ENCODE measurements at regions not wholly inside any gene's neighbourhood (a gene's known extent, or its start where the extent isn't known, plus 50 kb on each side); places are given as distances from the start of the nearest gene placed in this dataset.

- no peak overlapping the region for H3K27ac ChIP-seq
- H3K4me3 ChIP-seq, result no peak overlapping the region
- no peak for FAIRE-seq
Measured at GRCh38 chr4:148965080-148965479, 522.9 kb upstream of the NR3C2 start.

GRCh38 chr4:148964456-148964855 lies 522.2 kb upstream of the NR3C2 start:
- no peak for FAIRE-seq
- Histone ChIP-seq H3K9me3 (no peaks in the 10 kb centered on the region), H3K27ac (no peak overlapping the region), H3K36me3 (no peaks in the 10 kb centered on the region), H3K27me3 (no peaks in the 10 kb centered on the region), H3K4me1 (no peaks in the 10 kb centered on the region), H3K4me3 (no peak overlapping the region)
- TF ChIP-seq CTCF (IDR thresholded peaks at IDR 0.05), result no peak
- no peak for DNase-seq
- 54 to 60% methylated on average over 2 of the region's 2 CpGs for WGBS, 2 donors
- intact Hi-C loops (cut with DNase I), result no loop called here
- no peak for ATAC-seq

More at GRCh38 chr4:148965080-148965479, 522.9 kb upstream of the NR3C2 start:
- WGBS, 2 donors, result 81 to 96% methylated on average over 2 of the region's 2 CpGs
- no peak for ATAC-seq
- H3K36me3 ChIP-seq, result no peaks in the 10 kb centered on the region
- no peaks in the 10 kb centered on the region for H3K4me1 ChIP-seq
- intact Hi-C loops (cut with DNase I), result no loop called here
- no peak for TF ChIP-seq CTCF (IDR thresholded peaks at IDR 0.05)
- no peak for DNase-seq
- no peaks in the 10 kb centered on the region for H3K9me3 ChIP-seq
- no peaks in the 10 kb centered on the region for H3K27me3 ChIP-seq

- Histone ChIP-seq H3K4me1 (no peaks in the 10 kb centered on the region), H3K4me3 (no peak overlapping the region), H3K27me3 (no peaks in the 10 kb centered on the region), H3K36me3 (no peaks in the 10 kb centered on the region), H3K9me3 (no peaks in the 10 kb centered on the region), H3K27ac (no peak overlapping the region)
- no peak for DNase-seq
- 40 to 59% methylated on average over 2 of the region's 2 CpGs for WGBS, 2 donors
- TF ChIP-seq CTCF (IDR thresholded peaks at IDR 0.05), result no peak
- no peak for FAIRE-seq
- intact Hi-C loops (cut with DNase I), result no loop called here
- ATAC-seq, result no peak
Measured at GRCh38 chr4:148962539-148963290, 520.5 kb upstream of the NR3C2 start.

GRCh38 chr4:148961526-148961925 lies 519.3 kb upstream of the NR3C2 start:
- Histone ChIP-seq H3K9me3 (no peaks in the 10 kb centered on the region), H3K27me3 (no peaks in the 10 kb centered on the region), H3K4me3 (no peak overlapping the region), H3K36me3 (no peaks in the 10 kb centered on the region), H3K4me1 (no peaks in the 10 kb centered on the region), H3K27ac (no peak overlapping the region)
- DNase-seq (no peak), ATAC-seq (no peak), FAIRE-seq (no peak)
- intact Hi-C loops (cut with DNase I), result no loop called here
- no peak for TF ChIP-seq CTCF (IDR thresholded peaks at IDR 0.05)
- 64 to 79% methylated on average over 4 of the region's 4 CpGs for WGBS, 2 donors

GRCh38 chr4:148958317-148958716 lies 516.1 kb upstream of the NR3C2 start:
- Histone ChIP-seq H3K36me3 (no peaks in the 10 kb centered on the region), H3K27me3 (no peaks in the 10 kb centered on the region), H3K9me3 (no peaks in the 10 kb centered on the region), H3K4me1 (no peaks in the 10 kb centered on the region), H3K27ac (no peak overlapping the region), H3K4me3 (no peak overlapping the region)
- FAIRE-seq (no peak), ATAC-seq (no peak), DNase-seq (no peak)
- WGBS, 2 donors, result 63 to 72% methylated on average over 1 of the region's 1 CpG
- intact Hi-C loops (cut with DNase I), result no loop called here
- no peak for TF ChIP-seq CTCF (IDR thresholded peaks at IDR 0.05)
